ENCODE measurements at regions not wholly inside any gene's neighbourhood (a gene's known extent, or its start where the extent isn't known, plus 50 kb on each side); places are given as distances from the start of the nearest gene placed in this dataset.

- TF ChIP-seq CTCF (conservative IDR thresholded peaks at IDR 0.05; ENCODE audit: low read depth, low read length), result no peak
- TF ChIP-seq RFX5 (IDR thresholded peaks at IDR 0.05; ENCODE audit: low read depth, low read length), result no peak
- TF ChIP-seq SMC3 (IDR thresholded peaks at IDR 0.05; ENCODE audit: low read depth, low read length), result no peak
- TF ChIP-seq MXI1 (IDR thresholded peaks at IDR 0.05; ENCODE audit: borderline replicate concordance, low read depth, low read length), result no peak
- TF ChIP-seq USF2 (IDR thresholded peaks at IDR 0.05; ENCODE audit: low read depth, low read length), result no peak
- no peak for TF ChIP-seq POLR2A (IDR thresholded peaks at IDR 0.05; ENCODE audit: low read depth, low read length)
- TF ChIP-seq RCOR1 (IDR thresholded peaks at IDR 0.05; ENCODE audit: insufficient replicate concordance, low read length), result no peak
- TF ChIP-seq CEBPB (IDR thresholded peaks at IDR 0.05; ENCODE audit: low read depth, low read length), result no peak
- TF ChIP-seq CHD1 (IDR thresholded peaks at IDR 0.05; ENCODE audit: low read depth, low read length), result no peak
- no peak for TF ChIP-seq MAZ (IDR thresholded peaks at IDR 0.05; ENCODE audit: borderline replicate concordance, low read depth, low read length)
- no peak for TF ChIP-seq ELK1 (IDR thresholded peaks at IDR 0.05; ENCODE audit: borderline replicate concordance, low read depth, low read length)
- TF ChIP-seq MAFK (IDR thresholded peaks at IDR 0.05; ENCODE audit: low read depth, low read length), result no peak
Measured at GRCh38 chr13:109370496-109370895, 415.9 kb downstream of the IRS2 start.

All from IMR-90 (cell line).